ENCODE measurements at regions not wholly inside any gene's neighbourhood (a gene's known extent, or its start where the extent isn't known, plus 50 kb on each side); places are given as distances from the start of the nearest gene placed in this dataset.

- no peaks in the 10 kb centered on the region for H3K27me3 Mint-ChIP-seq
- ATAC-seq (no peak), DNase-seq (no peak)
- H3K4me3 Mint-ChIP-seq: no peak overlapping the region
- peaks cover 0 to 7% of the 10 kb centered on the region in 2 donors for H3K9me3 Mint-ChIP-seq
- H3K27ac Mint-ChIP-seq: peak overlapping the region in 1 of 2 donors; percentile 8
- H3K4me1 Mint-ChIP-seq: no peaks in the 10 kb centered on the region
Observed at GRCh38 chr10:57964351-57964750, 303.3 kb downstream of the IPMK start.

DNA sequence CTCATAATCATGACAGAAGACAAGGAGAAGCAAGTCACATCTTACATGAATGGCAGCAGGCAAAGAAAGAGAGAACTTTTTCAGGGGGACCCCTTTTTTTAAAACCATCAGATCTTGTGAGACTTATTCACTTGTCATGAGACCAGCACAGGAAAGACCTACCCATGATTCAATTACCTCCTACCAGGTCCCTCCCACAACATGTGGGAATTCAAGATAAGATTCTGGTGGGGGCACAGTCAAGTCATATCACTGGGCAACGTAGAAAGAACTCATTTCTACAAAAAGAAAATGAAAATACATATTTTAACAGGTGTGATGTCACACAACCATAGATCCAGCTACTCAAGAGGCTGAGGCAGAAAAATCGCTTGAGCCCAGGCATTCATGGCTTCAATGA is 304.1 kb downstream of the IPMK start:
- DNase-seq (no peak), ATAC-seq (no peak)
- H3K4me3 Mint-ChIP-seq: no peak overlapping the region
- peaks cover 0 to 7% of the 10 kb centered on the region in 2 donors for H3K9me3 Mint-ChIP-seq
- no peaks in the 10 kb centered on the region for H3K27me3 Mint-ChIP-seq
- no peaks in the 10 kb centered on the region for H3K4me1 Mint-ChIP-seq
- H3K27ac Mint-ChIP-seq: no peak overlapping the region

- DNase-seq: no peak
- peaks cover 0 to 7% of the 10 kb centered on the region in 2 donors for H3K9me3 Mint-ChIP-seq
- ATAC-seq: no peak
- no peaks in the 10 kb centered on the region for H3K27me3 Mint-ChIP-seq
- H3K4me1 Mint-ChIP-seq: no peaks in the 10 kb centered on the region
- H3K4me3 Mint-ChIP-seq: no peak overlapping the region
- no peak overlapping the region for H3K27ac Mint-ChIP-seq
Observed at GRCh38 chr10:57962839-57963238, 304.9 kb downstream of the IPMK start.

GRCh38 chr10:57961487-57961886 is 306.2 kb downstream of the IPMK start:
- H3K4me1 Mint-ChIP-seq: no peaks in the 10 kb centered on the region
- H3K9me3 Mint-ChIP-seq: peaks cover 0 to 7% of the 10 kb centered on the region in 2 donors
- H3K27ac Mint-ChIP-seq: no peak overlapping the region
- H3K27me3 Mint-ChIP-seq: no peaks in the 10 kb centered on the region
- ATAC-seq: no peak
- no peak for DNase-seq
- no peak overlapping the region for H3K4me3 Mint-ChIP-seq

GRCh38 chr10:57960406-57960805 is 307.3 kb downstream of the IPMK start:
- Mint-ChIP-seq H3K9me3 (peaks cover 0 to 7% of the 10 kb centered on the region in 2 donors), H3K27ac (no peak overlapping the region), H3K4me1 (no peaks in the 10 kb centered on the region), H3K27me3 (no peaks in the 10 kb centered on the region), H3K4me3 (no peak overlapping the region)
- no peak for ATAC-seq
- no peak for DNase-seq

DNA sequence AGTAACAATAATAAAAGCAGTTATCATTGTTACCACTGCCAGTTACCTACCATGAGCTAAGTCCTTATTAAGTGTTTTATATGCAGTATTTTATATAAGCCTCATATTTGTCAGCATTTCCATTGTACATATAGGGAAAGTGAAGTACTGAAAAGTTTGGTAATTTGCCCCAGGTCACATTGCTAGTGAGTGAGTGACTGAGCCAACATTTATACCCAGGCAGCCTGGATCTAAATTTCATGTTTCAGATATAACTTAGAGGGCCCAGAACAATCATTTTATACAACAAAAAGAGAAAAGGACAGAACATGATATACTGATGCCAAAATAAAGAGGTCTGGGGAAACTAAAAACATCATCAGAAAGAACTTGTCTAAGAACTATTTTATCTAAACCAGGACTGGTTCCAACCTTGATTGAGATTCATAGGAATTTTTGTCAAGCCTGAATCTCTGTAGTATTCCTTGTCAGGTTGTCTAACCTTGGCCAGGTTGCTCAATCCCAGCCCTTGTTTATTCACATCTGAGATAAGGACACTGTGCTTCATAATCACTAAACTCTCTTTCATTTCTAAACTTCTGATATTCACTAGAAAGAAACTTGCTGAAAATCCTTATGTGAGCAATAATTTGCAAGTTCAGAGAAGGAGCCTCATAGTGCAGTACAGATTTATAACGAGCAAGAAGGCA is 308.2 kb downstream of the IPMK start:
- Mint-ChIP-seq H3K27ac (no peak overlapping the region), H3K4me1 (no peaks in the 10 kb centered on the region), H3K4me3 (no peak overlapping the region), H3K27me3 (no peaks in the 10 kb centered on the region), H3K9me3 (peaks cover 4 to 7% of the 10 kb centered on the region in 2 donors)
- ATAC-seq (no peak), DNase-seq (no peak)

GRCh38 chr10:57955076-57955475 is 312.6 kb downstream of the IPMK start:
- no peak overlapping the region for H3K4me3 Mint-ChIP-seq
- ATAC-seq (no peak), DNase-seq (no peak)
- H3K4me1 Mint-ChIP-seq: no peaks in the 10 kb centered on the region
- no peaks in the 10 kb centered on the region for H3K27me3 Mint-ChIP-seq
- H3K9me3 Mint-ChIP-seq: peaks cover 0 to 4% of the 10 kb centered on the region in 2 donors
- no peak overlapping the region for H3K27ac Mint-ChIP-seq

- no peak overlapping the region for H3K27ac Mint-ChIP-seq
- no peaks in the 10 kb centered on the region for H3K4me1 Mint-ChIP-seq
- no peaks in the 10 kb centered on the region for H3K27me3 Mint-ChIP-seq
- H3K4me3 Mint-ChIP-seq: no peak overlapping the region
- no peak for ATAC-seq
- H3K9me3 Mint-ChIP-seq: peaks cover 0 to 4% of the 10 kb centered on the region in 2 donors
- no peak for DNase-seq
Observed at GRCh38 chr10:57952741-57953140, 315.0 kb downstream of the IPMK start.

DNA sequence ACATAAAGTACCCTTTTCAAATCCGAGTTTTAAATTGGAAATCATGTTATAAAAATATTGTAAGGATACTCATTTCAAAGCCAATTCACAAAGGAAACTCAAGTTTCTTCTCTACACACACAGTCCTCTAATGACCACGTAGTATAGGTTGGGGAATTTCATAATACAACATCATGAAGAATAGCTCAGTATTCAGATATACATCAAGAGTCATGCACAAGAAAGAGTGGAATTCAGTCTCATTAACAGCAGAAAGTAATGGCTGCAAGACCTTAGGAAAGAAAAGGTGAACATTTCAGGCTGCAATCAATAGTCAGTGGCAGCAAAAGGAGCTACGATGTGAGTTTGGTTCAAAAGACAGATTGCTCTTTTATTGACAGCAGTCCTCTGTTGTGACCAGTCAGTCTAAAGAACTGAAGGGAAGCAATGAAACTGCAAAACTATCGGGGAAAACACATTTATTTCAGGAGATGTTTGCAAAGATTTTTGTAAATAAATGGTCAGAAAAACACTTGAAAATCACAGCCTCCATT is 317.2 kb downstream of the IPMK start:
- no peak overlapping the region for H3K27ac Mint-ChIP-seq
- no peak for ATAC-seq
- H3K4me1 Mint-ChIP-seq: no peaks in the 10 kb centered on the region
- H3K9me3 Mint-ChIP-seq: peaks cover 0 to 4% of the 10 kb centered on the region in 2 donors
- H3K27me3 Mint-ChIP-seq: no peaks in the 10 kb centered on the region
- no peak for DNase-seq
- no peak overlapping the region for H3K4me3 Mint-ChIP-seq

DNA sequence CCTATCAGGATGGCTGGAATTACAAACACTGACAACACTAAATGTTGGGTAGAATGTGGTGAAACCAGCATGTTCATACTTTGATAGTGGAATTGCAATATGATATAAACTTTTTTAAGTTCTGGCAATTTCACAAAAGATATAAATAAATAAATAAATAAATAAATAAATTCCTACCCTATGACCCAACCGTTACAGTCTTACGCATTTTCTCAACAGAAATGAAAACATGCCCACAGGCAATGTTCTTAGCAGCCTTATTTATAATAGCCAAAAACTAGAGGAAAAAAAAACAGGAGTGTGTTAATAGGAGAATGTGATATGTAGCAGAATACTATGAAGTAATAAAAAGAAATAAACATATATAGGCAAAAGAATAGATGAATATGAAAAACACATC is 318.9 kb downstream of the IPMK start:
- H3K27ac Mint-ChIP-seq: no peak overlapping the region
- no peaks in the 10 kb centered on the region for H3K9me3 Mint-ChIP-seq
- H3K27me3 Mint-ChIP-seq: no peaks in the 10 kb centered on the region
- H3K4me3 Mint-ChIP-seq: no peak overlapping the region
- DNase-seq: no peak
- no peaks in the 10 kb centered on the region for H3K4me1 Mint-ChIP-seq
- ATAC-seq: no peak

GRCh38 chr10:57946833-57947232 is 320.9 kb downstream of the IPMK start:
- DNase-seq (no peak), ATAC-seq (no peak)
- H3K27me3 Mint-ChIP-seq: no peaks in the 10 kb centered on the region
- no peaks in the 10 kb centered on the region for H3K9me3 Mint-ChIP-seq
- H3K27ac Mint-ChIP-seq: no peak overlapping the region
- H3K4me1 Mint-ChIP-seq: no peaks in the 10 kb centered on the region
- H3K4me3 Mint-ChIP-seq: no peak overlapping the region

DNA sequence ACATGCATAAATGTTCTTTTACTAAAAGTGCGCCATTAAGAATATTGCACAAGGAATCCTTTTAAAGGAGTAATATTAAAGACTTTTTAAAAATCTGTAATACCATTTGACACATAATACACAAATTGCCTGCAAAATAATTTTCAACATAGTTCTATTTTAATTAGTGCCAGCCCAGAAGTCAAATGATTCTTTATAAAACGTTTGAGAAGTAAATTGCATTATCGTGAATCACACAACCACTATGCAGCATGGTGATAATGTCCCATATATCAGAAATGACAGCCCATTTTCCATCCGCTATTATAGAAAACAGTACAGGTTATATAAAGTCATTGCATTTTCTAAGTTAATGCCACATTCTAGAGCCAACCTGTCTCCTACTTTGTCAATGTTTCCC is 324.0 kb downstream of the IPMK start:
- Mint-ChIP-seq H3K4me3 (no peak overlapping the region), H3K4me1 (no peaks in the 10 kb centered on the region), H3K9me3 (no peaks in the 10 kb centered on the region), H3K27me3 (no peaks in the 10 kb centered on the region), H3K27ac (no peak overlapping the region)
- DNase-seq (no peak), ATAC-seq (no peak)

GRCh38 chr10:57925045-57925444 is 342.6 kb downstream of the IPMK start:
- Mint-ChIP-seq H3K4me3 (no peak overlapping the region), H3K4me1 (no peaks in the 10 kb centered on the region), H3K27me3 (no peaks in the 10 kb centered on the region), H3K9me3 (peaks cover 4 to 12% of the 10 kb centered on the region in 2 donors), H3K27ac (no peak overlapping the region)
- DNase-seq (no peak), ATAC-seq (no peak)

GRCh38 chr10:57921140-57921539 is 346.6 kb downstream of the IPMK start:
- no peak overlapping the region for H3K27ac Mint-ChIP-seq
- H3K27me3 Mint-ChIP-seq: no peaks in the 10 kb centered on the region
- no peak for ATAC-seq
- no peaks in the 10 kb centered on the region for H3K4me1 Mint-ChIP-seq
- no peak for DNase-seq
- H3K9me3 Mint-ChIP-seq: no peaks in the 10 kb centered on the region
- no peak overlapping the region for H3K4me3 Mint-ChIP-seq

DNA sequence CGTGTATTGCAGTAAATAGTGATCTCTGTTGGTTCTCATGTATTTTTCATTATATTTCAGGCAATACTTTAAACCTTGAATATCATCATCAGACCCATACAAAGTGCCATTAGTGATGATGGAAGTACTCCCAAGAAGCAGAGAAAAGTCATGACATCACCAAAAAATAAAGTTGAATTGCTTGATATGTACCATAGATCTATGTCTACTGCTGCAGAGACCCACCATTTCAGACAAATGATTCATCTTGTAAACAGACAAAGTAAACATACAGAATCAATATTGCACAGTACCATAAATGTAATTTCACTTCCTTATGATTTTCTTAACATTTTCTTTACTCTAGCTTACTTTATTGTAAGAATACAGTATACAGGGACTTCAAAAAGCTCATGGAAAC is 347.8 kb downstream of the IPMK start:
- ATAC-seq (no peak), DNase-seq (no peak)
- Mint-ChIP-seq H3K4me3 (no peak overlapping the region), H3K27me3 (no peaks in the 10 kb centered on the region), H3K27ac (no peak overlapping the region), H3K4me1 (no peaks in the 10 kb centered on the region), H3K9me3 (no peaks in the 10 kb centered on the region)

GRCh38 chr10:57917019-57917418 is 350.7 kb downstream of the IPMK start:
- Mint-ChIP-seq H3K9me3 (no peaks in the 10 kb centered on the region), H3K27ac (no peak overlapping the region), H3K4me1 (no peaks in the 10 kb centered on the region), H3K27me3 (no peaks in the 10 kb centered on the region), H3K4me3 (no peak overlapping the region)
- DNase-seq (no peak), ATAC-seq (no peak)

- no peak for ATAC-seq
- DNase-seq: no peak
- no peaks in the 10 kb centered on the region for H3K27me3 Mint-ChIP-seq
- H3K9me3 Mint-ChIP-seq: no peaks in the 10 kb centered on the region
- H3K27ac Mint-ChIP-seq: no peak overlapping the region
- no peaks in the 10 kb centered on the region for H3K4me1 Mint-ChIP-seq
- no peak overlapping the region for H3K4me3 Mint-ChIP-seq
Observed at GRCh38 chr10:57905861-57906260, 361.8 kb downstream of the IPMK start.
